ENCODE measurements at regions not wholly inside any gene's neighbourhood (a gene's known extent, or its start where the extent isn't known, plus 50 kb on each side); places are given as distances from the start of the nearest gene placed in this dataset.

DNA sequence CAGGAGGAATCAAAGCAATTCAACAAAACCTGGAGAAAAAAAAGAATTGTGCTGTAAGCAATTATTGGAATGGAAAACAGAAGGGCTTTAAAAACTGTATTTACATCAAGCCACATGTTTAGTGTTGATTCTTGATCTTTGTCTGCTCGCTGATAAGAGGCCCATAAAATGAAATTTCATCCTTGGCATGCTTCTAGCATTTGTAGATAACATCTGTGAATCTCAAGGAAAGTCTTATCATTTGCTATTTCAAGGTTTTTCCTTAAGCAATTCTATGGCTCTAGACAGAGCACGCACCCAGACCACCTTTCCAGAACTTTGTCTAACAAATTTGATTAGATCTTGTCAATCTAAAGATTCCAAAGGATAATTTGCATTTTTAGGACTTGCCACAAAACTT lies 181.0 kb upstream of the FGGY start:
- TF ChIP-seq CTCF (IDR thresholded peaks at IDR 0.05) = no peak
- no peak for TF ChIP-seq POLR2A (IDR thresholded peaks at IDR 0.05)

Measured in lower leg skin (tissue), 3 donors.